ENCODE measurements at regions not wholly inside any gene's neighbourhood (a gene's known extent, or its start where the extent isn't known, plus 50 kb on each side); places are given as distances from the start of the nearest gene placed in this dataset.

GRCh38 chr18:44197832-44198611 lies 482.7 kb upstream of the SETBP1 start:
- no peak overlapping the region for H3K4me3 ChIP-seq (ENCODE audit: low read depth, low read length)
- no peak for TF ChIP-seq CTCF (IDR thresholded peaks at IDR 0.05; ENCODE audit: low read depth, low read length)
- no peak for DNase-seq (ENCODE audit: low read depth, low spot score)
- in situ Hi-C loops (cut with HindIII; ENCODE audit: low sequenced_read_pairs), result no loop called here

GRCh38 chr18:44198612-44199284 lies 481.9 kb upstream of the SETBP1 start:
- TF ChIP-seq CTCF (IDR thresholded peaks at IDR 0.05; ENCODE audit: low read depth, low read length), result no peak
- no peak overlapping the region for H3K4me3 ChIP-seq (ENCODE audit: low read depth, low read length)
- in situ Hi-C loops (cut with HindIII; ENCODE audit: low sequenced_read_pairs), result no loop called here
- DNase-seq (ENCODE audit: low read depth, low spot score), result no peak

- in situ Hi-C loops (cut with HindIII; ENCODE audit: low sequenced_read_pairs), result no loop called here
These were observed 467.4 kb upstream of the SETBP1 start for GRCh38 chr18:44213293-44213692.

GRCh38 chr18:44214396-44214795 lies 466.3 kb upstream of the SETBP1 start:
- in situ Hi-C loops (cut with HindIII; ENCODE audit: low sequenced_read_pairs), result no loop called here
- no peak for DNase-seq (ENCODE audit: low read depth, low spot score)
- H3K4me3 ChIP-seq (ENCODE audit: low read depth, low read length), result no peak overlapping the region
- TF ChIP-seq CTCF (IDR thresholded peaks at IDR 0.05; ENCODE audit: low read depth, low read length), result no peak

More at GRCh38 chr18:44213293-44213692, 467.4 kb upstream of the SETBP1 start:
- no peak for DNase-seq (ENCODE audit: low read depth, low spot score)
- TF ChIP-seq CTCF (IDR thresholded peaks at IDR 0.05; ENCODE audit: low read depth, low read length), result no peak
- no peak overlapping the region for H3K4me3 ChIP-seq (ENCODE audit: low read depth, low read length)

GRCh38 chr18:44216169-44216568 lies 464.5 kb upstream of the SETBP1 start:
- DNase-seq (ENCODE audit: low read depth, low spot score), result no peak
- in situ Hi-C loops (cut with HindIII; ENCODE audit: low sequenced_read_pairs), result no loop called here
- no peak overlapping the region for H3K4me3 ChIP-seq (ENCODE audit: low read depth, low read length)
- TF ChIP-seq CTCF (IDR thresholded peaks at IDR 0.05; ENCODE audit: low read depth, low read length), result no peak

GRCh38 chr18:44227501-44227900 lies 453.2 kb upstream of the SETBP1 start:
- TF ChIP-seq CTCF (IDR thresholded peaks at IDR 0.05; ENCODE audit: low read depth, low read length), result no peak
- no peak overlapping the region for H3K4me3 ChIP-seq (ENCODE audit: low read depth, low read length)
- in situ Hi-C loops (cut with HindIII; ENCODE audit: low sequenced_read_pairs), result no loop called here
- no peak for DNase-seq (ENCODE audit: low read depth, low spot score)

Measured in astrocyte of the spinal cord (primary cell).